Myocyte (in vitro differentiated cells): ENCODE measurements at regions not wholly inside any gene's neighbourhood (a gene's known extent, or its start where the extent isn't known, plus 50 kb on each side); places are given as distances from the start of the nearest gene placed in this dataset.
"Not testable (repeated sequence)": the region's sequence is repeated elsewhere in the genome, so short reads cannot be mapped to it uniquely, and the experiment has no call there.

Source experiments
- DNase-seq: peaks from one replicate; pipeline ENCODE4 v3.0.0-alpha.2; 2012; ENCODE audit warnings: low read depth

GRCh38 chr9:135195975-135196374 is 108.5 kb downstream of the OLFM1 start:
- not testable (repeated sequence) for DNase-seq

GRCh38 chr9:135196474-135196873 is 109.0 kb downstream of the OLFM1 start:
- DNase-seq = no peak

GRCh38 chr9:135198144-135198543 is 110.7 kb downstream of the OLFM1 start:
- no peak for DNase-seq

GRCh38 chr9:135198586-135199285 is 111.3 kb downstream of the OLFM1 start:
- no peak for DNase-seq

- DNase-seq = no peak
These were observed 112.0 kb downstream of the OLFM1 start for GRCh38 chr9:135199489-135199888.

- no peak for DNase-seq
These were observed 114.2 kb downstream of the OLFM1 start for GRCh38 chr9:135201711-135202110.

- no peak for DNase-seq
These were observed 116.7 kb downstream of the OLFM1 start for GRCh38 chr9:135204177-135204576.

- no peak for DNase-seq
These were observed 121.7 kb downstream of the OLFM1 start for GRCh38 chr9:135209136-135209535.

GRCh38 chr9:135209852-135210251 is 122.4 kb downstream of the OLFM1 start:
- DNase-seq = no peak

GRCh38 chr9:135210676-135211523 is 123.4 kb downstream of the OLFM1 start:
- no peak for DNase-seq

GRCh38 chr9:135211524-135211890 is 124.0 kb downstream of the OLFM1 start:
- DNase-seq = no peak

- DNase-seq = no peak
These were observed 125.5 kb downstream of the OLFM1 start for GRCh38 chr9:135212961-135213360.

GRCh38 chr9:135213566-135213965 is 126.1 kb downstream of the OLFM1 start:
- DNase-seq = no peak

- DNase-seq = no peak
These were observed 126.7 kb downstream of the OLFM1 start for GRCh38 chr9:135214054-135214640.

- DNase-seq = no peak
These were observed 127.2 kb downstream of the OLFM1 start for GRCh38 chr9:135214706-135215105.

- DNase-seq = no peak
These were observed 128.2 kb downstream of the OLFM1 start for GRCh38 chr9:135215571-135216161.

GRCh38 chr9:135216236-135216635 is 128.8 kb downstream of the OLFM1 start:
- DNase-seq = no peak

GRCh38 chr9:135216791-135217441 is 129.4 kb downstream of the OLFM1 start:
- DNase-seq = no peak

GRCh38 chr9:135217836-135218235 is 130.4 kb downstream of the OLFM1 start:
- DNase-seq = no peak

- peak; percentile 0 for DNase-seq
These were observed 131.1 kb downstream of the OLFM1 start for GRCh38 chr9:135218331-135219225.
